CD14-positive monocyte (primary cell): ENCODE measurements at regions not wholly inside any gene's neighbourhood (a gene's known extent, or its start where the extent isn't known, plus 50 kb on each side); places are given as distances from the start of the nearest gene placed in this dataset.

Experiments used
- DNase-seq, 3 donors: peaks; one replicate each; pipeline ENCODE4 v3.0.0-alpha.2; 2011 to 2022
- H2AFZ ChIP-seq: 2 replicates; pipeline ENCODE4 v1.6.0; 2012; ENCODE audit warnings: mild to moderate bottlenecking, low read depth, low read length, inconsistent platforms; ENCODE audit not compliant: insufficient read depth, poor library complexity, severe bottlenecking
- H3K27ac ChIP-seq, 2 donors: 1 replicate in 1 of 2; 2 replicates in 1 of 2; pipeline ENCODE4 v1.5.1; 2012 to 2013; ENCODE audit warnings: low read length in 2 of 2, control low read depth in 1 of 2, inconsistent platforms in 1 of 2, low read depth in 1 of 2, mild to moderate bottlenecking in 1 of 2
- H3K27me3 ChIP-seq, 2 donors: one replicate each; pipeline versions ENCODE4 v1.6.0 to v1.6.1; 2011 to 2013; ENCODE audit warnings: low read length in 2 of 2; ENCODE audit not compliant: control insufficient read depth in 2 of 2, insufficient read depth in 2 of 2
- H3K36me3 ChIP-seq, 2 donors: replicated peaks in 1 of 2; 1 replicate in 1 of 2; 2 replicates in 1 of 2; pipeline versions ENCODE4 v1.5.1 to v1.6.1; 2012 to 2013; ENCODE audit warnings: low read length in 2 of 2, control low read depth in 1 of 2, inconsistent platforms in 1 of 2, mild to moderate bottlenecking in 1 of 2; ENCODE audit not compliant: insufficient read depth in 2 of 2, control insufficient read depth in 1 of 2
- H3K4me1 ChIP-seq, 2 donors: 1 replicate in 1 of 2; 2 replicates in 1 of 2; pipeline versions ENCODE4 v1.5.1 to v1.6.1; 2012 to 2013; ENCODE audit warnings: low read length in 2 of 2, control low read depth in 1 of 2, inconsistent platforms in 1 of 2, mild to moderate bottlenecking in 1 of 2, moderate library complexity in 1 of 2; ENCODE audit not compliant: insufficient read depth in 2 of 2, control insufficient read depth in 1 of 2
- H3K4me2 ChIP-seq: replicated peaks from 2 replicates; pipeline ENCODE3; 2012; ENCODE audit warnings: low read length, moderate library complexity, mild to moderate bottlenecking; ENCODE audit not compliant: poor library complexity, severe bottlenecking; ENCODE audit errors: extremely low read depth
- H3K4me3 ChIP-seq, 3 experiments: fragments of 200-600 bp in 1 of 3; sonication (generic) in 1 of 3; replicated peaks in 1 of 3; 1 replicate in 2 of 3; 2 replicates in 1 of 3; pipeline ENCODE4 v1.5.1; 2011 to 2013; ENCODE audit warnings: low read length in 3 of 3, mild to moderate bottlenecking in 3 of 3, control low read depth in 2 of 3, low read depth in 2 of 3, inconsistent platforms in 1 of 3, moderate library complexity in 1 of 3
- H3K79me2 ChIP-seq: 2 replicates; pipeline ENCODE4 v1.6.0; 2012; ENCODE audit warnings: mild to moderate bottlenecking, control low read depth, inconsistent platforms, low read length, moderate library complexity; ENCODE audit not compliant: insufficient read depth
- H3K9ac ChIP-seq: 2 replicates; pipeline ENCODE4 v1.6.0; 2017; ENCODE audit warnings: low read length, mild to moderate bottlenecking; ENCODE audit not compliant: insufficient read depth, poor library complexity, severe bottlenecking
- H3K9me3 ChIP-seq, 2 donors: replicated peaks in 1 of 2; 1 replicate in 1 of 2; 2 replicates in 1 of 2; pipeline versions ENCODE4 v1.5.1 to v1.6.1; 2012 to 2013; ENCODE audit warnings: low read length in 2 of 2, control low read depth in 1 of 2; ENCODE audit not compliant: control insufficient read depth in 1 of 2, insufficient read depth in 1 of 2
- H4K20me1 ChIP-seq: 2 replicates; pipeline ENCODE4 v1.6.0; 2012; ENCODE audit warnings: mild to moderate bottlenecking, low read length, control low read depth, moderate library complexity; ENCODE audit not compliant: insufficient read depth
- H3K27ac Mint-ChIP-seq, 7 donors: one replicate each; pipeline ENCODE4 v1.8.0; 2020; ENCODE audit warnings: mild to moderate bottlenecking in 7 of 7, mixed read lengths in 7 of 7, moderate library complexity in 6 of 7, inconsistent platforms in 2 of 7
- H3K27me3 Mint-ChIP-seq, 3 donors: one replicate each; pipeline ENCODE4 v1.8.0; 2021 to 2022; ENCODE audit warnings: low read depth in 3 of 3, mild to moderate bottlenecking in 3 of 3, mixed read lengths in 3 of 3, moderate library complexity in 3 of 3, inconsistent platforms in 1 of 3
- H3K36me3 Mint-ChIP-seq, 2 donors: one replicate each; pipeline ENCODE4 v1.8.0; 2020; ENCODE audit warnings: mixed read lengths in 2 of 2, inconsistent platforms in 1 of 2, mild to moderate bottlenecking in 1 of 2
- H3K4me1 Mint-ChIP-seq: one replicate; pipeline ENCODE4 v1.8.0; 2020; ENCODE audit warnings: mild to moderate bottlenecking, mixed read lengths
- H3K4me3 Mint-ChIP-seq, 2 donors: one replicate each; pipeline ENCODE4 v1.8.0; 2020; ENCODE audit warnings: mild to moderate bottlenecking in 2 of 2, mixed read lengths in 2 of 2, moderate library complexity in 1 of 2
- H3K9me3 Mint-ChIP-seq, 7 donors: one replicate each; pipeline ENCODE4 v1.8.0; 2020 to 2022; ENCODE audit warnings: mixed read lengths in 7 of 7, mild to moderate bottlenecking in 6 of 7, moderate library complexity in 6 of 7, inconsistent platforms in 2 of 7
- CTCF ChIP-seq: fragments of 200-600 bp; IDR thresholded peaks from one replicate; pipeline ENCODE4 v1.8.0; 2022; ENCODE audit warnings: antibody characterized with exemption, mild to moderate bottlenecking
- WGBS: methylation state at CpG from one replicate; pipeline ENCODE4 v1.1.5; 2013; ENCODE audit warnings: missing lambda C conversion rate; ENCODE audit not compliant: insufficient coverage; 5-methylcytosine and 5-hydroxymethylcytosine counted together
- intact Hi-C, 2 donors: fragments of 100-400 bp; cut with micrococcal nuclease; formaldehyde crosslinking; loops; one replicate each; pipeline versions ENCODE4 v1.15.0 to v1.15.1; 2023

GRCh38 chr16:35174016-35174415 is 1714.6 kb downstream of the TP53TG3F start:
- TF ChIP-seq CTCF = no peak
- H3K9ac ChIP-seq = no peak overlapping the region
- no peaks in the 10 kb centered on the region for H3K36me3 ChIP-seq
- no peak overlapping the region for H3K4me2 ChIP-seq
- no peak overlapping the region for H3K4me3 ChIP-seq
- WGBS = 92% methylated on average over 4 of the region's 4 CpGs
- no peaks in the 10 kb centered on the region for H3K27me3 ChIP-seq
- peaks cover 38 to 51% of the 10 kb centered on the region in 2 donors for H3K9me3 ChIP-seq
- no peaks in the 10 kb centered on the region for H3K36me3 Mint-ChIP-seq
- no peak for DNase-seq
- no peaks in the 10 kb centered on the region for H4K20me1 ChIP-seq
- H2AFZ ChIP-seq = no peak overlapping the region
- H3K79me2 ChIP-seq = no peaks in the 10 kb centered on the region
- no peak overlapping the region for H3K27ac ChIP-seq
- H3K4me1 ChIP-seq = no peaks in the 10 kb centered on the region
- peaks cover 8 to 41% (median 20%) of the 10 kb centered on the region in 7 donors for H3K9me3 Mint-ChIP-seq
- no peak overlapping the region for H3K4me3 Mint-ChIP-seq
- intact Hi-C loops = no loop called here
- no peaks in the 10 kb centered on the region for H3K4me1 Mint-ChIP-seq
- H3K27ac Mint-ChIP-seq = no peak overlapping the region
- H3K27me3 Mint-ChIP-seq = no peaks in the 10 kb centered on the region

- no peak overlapping the region for H3K4me2 ChIP-seq
- no peaks in the 10 kb centered on the region for H3K79me2 ChIP-seq
- H3K27me3 ChIP-seq = no peaks in the 10 kb centered on the region
- no peaks in the 10 kb centered on the region for H3K4me1 ChIP-seq
- H4K20me1 ChIP-seq = no peaks in the 10 kb centered on the region
- 70% methylated on average over 3 of the region's 5 CpGs for WGBS
- no peak for DNase-seq
- no peak overlapping the region for H2AFZ ChIP-seq
- TF ChIP-seq CTCF = no peak
- no peaks in the 10 kb centered on the region for H3K36me3 Mint-ChIP-seq
- no peaks in the 10 kb centered on the region for H3K4me1 Mint-ChIP-seq
- H3K36me3 ChIP-seq = no peaks in the 10 kb centered on the region
- no peak overlapping the region for H3K9ac ChIP-seq
- no peaks in the 10 kb centered on the region for H3K27me3 Mint-ChIP-seq
- H3K9me3 ChIP-seq = peaks cover 44 to 45% of the 10 kb centered on the region in 2 donors
- H3K4me3 Mint-ChIP-seq = no peak overlapping the region
- H3K27ac ChIP-seq = no peak overlapping the region
- H3K4me3 ChIP-seq = no peak overlapping the region
- peaks cover 5 to 31% (median 15%) of the 10 kb centered on the region in 7 donors for H3K9me3 Mint-ChIP-seq
- no peak overlapping the region for H3K27ac Mint-ChIP-seq
- intact Hi-C loops = no loop called here
These were observed 1717.0 kb downstream of the TP53TG3F start for GRCh38 chr16:35176449-35176848.
